HepG2 (cell line): ENCODE measurements at regions not wholly inside any gene's neighbourhood (a gene's known extent, or its start where the extent isn't known, plus 50 kb on each side); places are given as distances from the start of the nearest gene placed in this dataset.

Source experiments
- ADNP ChIP-seq: sonication (generic); formaldehyde crosslinking; IDR thresholded peaks from 2 replicates; pipeline ENCODE4 v1.4.0; 2020; ENCODE audit warnings: missing genetic modification reagents
- DMAP1 ChIP-seq: IDR thresholded peaks from 2 replicates; pipeline ENCODE4 v1.6.1; 2016
- ONECUT2 ChIP-seq: sonication (generic); formaldehyde crosslinking; IDR thresholded peaks from 2 replicates; pipeline ENCODE4 v1.4.0; 2020; ENCODE audit warnings: missing genetic modification reagents
- PHB2 ChIP-seq: fragments of 450-650 bp; IDR thresholded peaks from 2 replicates; pipeline ENCODE4 v1.6.1; 2018; ENCODE audit not compliant: partially characterized antibody
- RCOR2 ChIP-seq: IDR thresholded peaks from 2 replicates; pipeline ENCODE4 v1.6.1; 2016; ENCODE audit warnings: missing biosample characterization, missing genetic modification reagents
- SKI ChIP-seq: fragments of 450-650 bp; IDR thresholded peaks from one replicate; pipeline ENCODE4 v1.6.1; 2018; ENCODE audit warnings: mild to moderate bottlenecking; ENCODE audit not compliant: partially characterized antibody
- TCF12 ChIP-seq, 2 experiments: fragments of 450-650 bp in 1 of 2; sonication (generic) in 1 of 2; formaldehyde crosslinking in 1 of 2; IDR thresholded peaks; 2 replicates each; pipeline versions ENCODE4 v1.6.1 to v1.8.0; 2017 to 2022; ENCODE audit warnings: antibody characterized with exemption in 1 of 2, mild to moderate bottlenecking in 1 of 2, missing genetic modification reagents in 1 of 2, moderate library complexity in 1 of 2
- YEATS2 ChIP-seq: sonication (generic); formaldehyde crosslinking; IDR thresholded peaks from 2 replicates; pipeline ENCODE4 v1.4.0; 2020; ENCODE audit warnings: missing genetic modification reagents, borderline replicate concordance
- ZNF589 ChIP-seq: sonication (generic); formaldehyde crosslinking; conservative IDR thresholded peaks from 2 replicates; pipeline ENCODE4 v1.8.0; 2022; ENCODE audit warnings: mild to moderate bottlenecking, moderate library complexity, missing genetic modification reagents
- TF ChIP-seq, protein P1 (sequence below): IDR thresholded peaks from 2 replicates; pipeline ENCODE4 v1.6.1; 2016
- TF ChIP-seq, protein P2 (sequence below): sonication (generic); formaldehyde crosslinking; IDR thresholded peaks from 2 replicates; pipeline ENCODE4 v1.4.0; 2020; ENCODE audit warnings: mild to moderate bottlenecking, missing genetic modification reagents
- TF ChIP-seq, protein P3 (sequence below), 2 experiments: sonication (generic) in 1 of 2; formaldehyde crosslinking in 1 of 2; IDR thresholded peaks; 2 replicates each; pipeline versions ENCODE4 v1.4.0 to v1.6.1; 2016 to 2020; ENCODE audit warnings: borderline replicate concordance in 1 of 2, low read depth in 1 of 2, mild to moderate bottlenecking in 1 of 2, missing genetic modification reagents in 1 of 2
- TF ChIP-seq, protein P4 (sequence below): sonication (generic); formaldehyde crosslinking; IDR thresholded peaks from 2 replicates; pipeline ENCODE4 v1.8.1; 2022; ENCODE audit warnings: low read depth, mild to moderate bottlenecking, missing genetic modification reagents

DNA sequence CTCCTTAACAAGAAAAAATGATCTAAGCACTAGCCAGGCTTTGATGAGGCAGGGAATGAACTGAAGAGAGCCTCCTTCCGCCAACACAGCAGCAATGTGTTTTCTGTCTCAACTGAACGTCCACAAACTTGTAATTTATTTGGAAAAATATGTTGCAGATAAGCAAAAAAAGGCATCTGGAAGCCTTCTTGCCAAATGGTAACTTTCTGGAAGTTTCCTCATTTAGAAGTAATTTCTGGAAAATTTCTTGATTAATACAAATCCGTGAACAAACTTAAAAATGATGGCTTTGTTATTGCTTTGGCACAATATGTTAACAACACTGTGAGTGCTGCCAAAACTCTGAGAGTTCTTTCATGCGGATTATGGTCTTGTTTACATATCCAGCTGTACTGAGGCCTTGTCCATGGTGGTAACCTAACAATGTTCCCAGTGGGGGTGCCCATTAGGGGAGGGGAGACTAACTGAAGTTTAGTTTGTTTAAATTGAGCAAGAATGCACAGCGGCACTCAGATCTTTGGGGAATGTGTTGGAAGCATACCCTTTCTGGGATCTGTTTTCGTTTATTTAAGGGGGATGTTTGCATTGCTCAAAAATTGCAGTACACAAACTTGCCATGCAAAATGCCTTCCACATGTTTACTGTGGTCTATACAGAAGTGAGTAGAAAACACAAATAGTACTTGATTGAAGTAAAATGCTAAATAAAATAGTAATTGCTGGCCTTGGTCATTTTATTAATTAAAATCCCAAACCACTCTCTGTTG is 334.7 kb downstream of the NR2F1-AS1 start (continued):
- TF ChIP-seq PHB2 (no peak), TCF12 (IDR thresholded peaks at IDR 0.05) (no peak), TCF12 (CRISPR knock-in tag; IDR thresholded peaks at IDR 0.05) (peak; percentile 83; the same call in 1 of the 2 replicates), ADNP (CRISPR knock-in tag) (0 out of 2 replicates have a peak, but pooled peaks have one; percentile 30), SKI (peak; percentile 69), DMAP1 (CRISPR knock-in tag) (peak; percentile 63; the same call in 1 of the 2 replicates), ONECUT2 (CRISPR knock-in tag) (peak; percentile 47; the same call in 1 of the 2 replicates), YEATS2 (peak; percentile 59; the same call in 1 of the 2 replicates), ZNF589 (0 out of 2 replicates have a peak, but pooled peaks have one; percentile 22), RCOR2 (CRISPR knock-in tag) (peak; percentile 93)
- TF ChIP-seq, protein P1, sequence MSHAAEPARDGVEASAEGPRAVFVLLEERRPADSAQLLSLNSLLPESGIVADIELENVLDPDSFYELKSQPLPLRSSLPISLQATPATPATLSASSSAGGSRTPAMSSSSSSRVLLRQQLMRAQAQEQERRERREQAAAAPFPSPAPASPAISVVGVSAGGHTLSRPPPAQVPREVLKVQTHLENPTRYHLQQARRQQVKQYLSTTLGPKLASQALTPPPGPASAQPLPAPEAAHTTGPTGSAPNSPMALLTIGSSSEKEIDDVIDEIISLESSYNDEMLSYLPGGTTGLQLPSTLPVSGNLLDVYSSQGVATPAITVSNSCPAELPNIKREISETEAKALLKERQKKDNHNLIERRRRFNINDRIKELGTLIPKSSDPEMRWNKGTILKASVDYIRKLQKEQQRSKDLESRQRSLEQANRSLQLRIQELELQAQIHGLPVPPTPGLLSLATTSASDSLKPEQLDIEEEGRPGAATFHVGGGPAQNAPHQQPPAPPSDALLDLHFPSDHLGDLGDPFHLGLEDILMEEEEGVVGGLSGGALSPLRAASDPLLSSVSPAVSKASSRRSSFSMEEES (CRISPR knock-in tag): peak; percentile 68
- TF ChIP-seq, protein P2, sequence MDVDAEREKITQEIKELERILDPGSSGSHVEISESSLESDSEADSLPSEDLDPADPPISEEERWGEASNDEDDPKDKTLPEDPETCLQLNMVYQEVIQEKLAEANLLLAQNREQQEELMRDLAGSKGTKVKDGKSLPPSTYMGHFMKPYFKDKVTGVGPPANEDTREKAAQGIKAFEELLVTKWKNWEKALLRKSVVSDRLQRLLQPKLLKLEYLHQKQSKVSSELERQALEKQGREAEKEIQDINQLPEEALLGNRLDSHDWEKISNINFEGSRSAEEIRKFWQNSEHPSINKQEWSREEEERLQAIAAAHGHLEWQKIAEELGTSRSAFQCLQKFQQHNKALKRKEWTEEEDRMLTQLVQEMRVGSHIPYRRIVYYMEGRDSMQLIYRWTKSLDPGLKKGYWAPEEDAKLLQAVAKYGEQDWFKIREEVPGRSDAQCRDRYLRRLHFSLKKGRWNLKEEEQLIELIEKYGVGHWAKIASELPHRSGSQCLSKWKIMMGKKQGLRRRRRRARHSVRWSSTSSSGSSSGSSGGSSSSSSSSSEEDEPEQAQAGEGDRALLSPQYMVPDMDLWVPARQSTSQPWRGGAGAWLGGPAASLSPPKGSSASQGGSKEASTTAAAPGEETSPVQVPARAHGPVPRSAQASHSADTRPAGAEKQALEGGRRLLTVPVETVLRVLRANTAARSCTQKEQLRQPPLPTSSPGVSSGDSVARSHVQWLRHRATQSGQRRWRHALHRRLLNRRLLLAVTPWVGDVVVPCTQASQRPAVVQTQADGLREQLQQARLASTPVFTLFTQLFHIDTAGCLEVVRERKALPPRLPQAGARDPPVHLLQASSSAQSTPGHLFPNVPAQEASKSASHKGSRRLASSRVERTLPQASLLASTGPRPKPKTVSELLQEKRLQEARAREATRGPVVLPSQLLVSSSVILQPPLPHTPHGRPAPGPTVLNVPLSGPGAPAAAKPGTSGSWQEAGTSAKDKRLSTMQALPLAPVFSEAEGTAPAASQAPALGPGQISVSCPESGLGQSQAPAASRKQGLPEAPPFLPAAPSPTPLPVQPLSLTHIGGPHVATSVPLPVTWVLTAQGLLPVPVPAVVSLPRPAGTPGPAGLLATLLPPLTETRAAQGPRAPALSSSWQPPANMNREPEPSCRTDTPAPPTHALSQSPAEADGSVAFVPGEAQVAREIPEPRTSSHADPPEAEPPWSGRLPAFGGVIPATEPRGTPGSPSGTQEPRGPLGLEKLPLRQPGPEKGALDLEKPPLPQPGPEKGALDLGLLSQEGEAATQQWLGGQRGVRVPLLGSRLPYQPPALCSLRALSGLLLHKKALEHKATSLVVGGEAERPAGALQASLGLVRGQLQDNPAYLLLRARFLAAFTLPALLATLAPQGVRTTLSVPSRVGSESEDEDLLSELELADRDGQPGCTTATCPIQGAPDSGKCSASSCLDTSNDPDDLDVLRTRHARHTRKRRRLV (CRISPR knock-in tag): peak; percentile 74; the same call in 1 of the 2 replicates
- TF ChIP-seq, protein P3, sequence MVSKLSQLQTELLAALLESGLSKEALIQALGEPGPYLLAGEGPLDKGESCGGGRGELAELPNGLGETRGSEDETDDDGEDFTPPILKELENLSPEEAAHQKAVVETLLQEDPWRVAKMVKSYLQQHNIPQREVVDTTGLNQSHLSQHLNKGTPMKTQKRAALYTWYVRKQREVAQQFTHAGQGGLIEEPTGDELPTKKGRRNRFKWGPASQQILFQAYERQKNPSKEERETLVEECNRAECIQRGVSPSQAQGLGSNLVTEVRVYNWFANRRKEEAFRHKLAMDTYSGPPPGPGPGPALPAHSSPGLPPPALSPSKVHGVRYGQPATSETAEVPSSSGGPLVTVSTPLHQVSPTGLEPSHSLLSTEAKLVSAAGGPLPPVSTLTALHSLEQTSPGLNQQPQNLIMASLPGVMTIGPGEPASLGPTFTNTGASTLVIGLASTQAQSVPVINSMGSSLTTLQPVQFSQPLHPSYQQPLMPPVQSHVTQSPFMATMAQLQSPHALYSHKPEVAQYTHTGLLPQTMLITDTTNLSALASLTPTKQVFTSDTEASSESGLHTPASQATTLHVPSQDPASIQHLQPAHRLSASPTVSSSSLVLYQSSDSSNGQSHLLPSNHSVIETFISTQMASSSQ (IDR thresholded peaks at IDR 0.05; ENCODE audit: low read depth): peak; percentile 87
- TF ChIP-seq, protein P3 (CRISPR knock-in tag; IDR thresholded peaks at IDR 0.05; ENCODE audit: borderline replicate concordance): peak; percentile 92
- TF ChIP-seq, protein P4, sequence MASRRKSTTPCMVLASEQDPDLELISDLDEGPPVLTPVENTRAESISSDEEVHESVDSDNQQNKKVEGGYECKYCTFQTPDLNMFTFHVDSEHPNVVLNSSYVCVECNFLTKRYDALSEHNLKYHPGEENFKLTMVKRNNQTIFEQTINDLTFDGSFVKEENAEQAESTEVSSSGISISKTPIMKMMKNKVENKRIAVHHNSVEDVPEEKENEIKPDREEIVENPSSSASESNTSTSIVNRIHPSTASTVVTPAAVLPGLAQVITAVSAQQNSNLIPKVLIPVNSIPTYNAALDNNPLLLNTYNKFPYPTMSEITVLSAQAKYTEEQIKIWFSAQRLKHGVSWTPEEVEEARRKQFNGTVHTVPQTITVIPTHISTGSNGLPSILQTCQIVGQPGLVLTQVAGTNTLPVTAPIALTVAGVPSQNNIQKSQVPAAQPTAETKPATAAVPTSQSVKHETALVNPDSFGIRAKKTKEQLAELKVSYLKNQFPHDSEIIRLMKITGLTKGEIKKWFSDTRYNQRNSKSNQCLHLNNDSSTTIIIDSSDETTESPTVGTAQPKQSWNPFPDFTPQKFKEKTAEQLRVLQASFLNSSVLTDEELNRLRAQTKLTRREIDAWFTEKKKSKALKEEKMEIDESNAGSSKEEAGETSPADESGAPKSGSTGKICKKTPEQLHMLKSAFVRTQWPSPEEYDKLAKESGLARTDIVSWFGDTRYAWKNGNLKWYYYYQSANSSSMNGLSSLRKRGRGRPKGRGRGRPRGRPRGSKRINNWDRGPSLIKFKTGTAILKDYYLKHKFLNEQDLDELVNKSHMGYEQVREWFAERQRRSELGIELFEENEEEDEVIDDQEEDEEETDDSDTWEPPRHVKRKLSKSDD (CRISPR knock-in tag): peak; percentile 89
